ENCODE measurements at regions not wholly inside any gene's neighbourhood (a gene's known extent, or its start where the extent isn't known, plus 50 kb on each side); places are given as distances from the start of the nearest gene placed in this dataset.
A peak's percentile ranks its signal among the peaks of the same experiment; 100 is the strongest.

DNA sequence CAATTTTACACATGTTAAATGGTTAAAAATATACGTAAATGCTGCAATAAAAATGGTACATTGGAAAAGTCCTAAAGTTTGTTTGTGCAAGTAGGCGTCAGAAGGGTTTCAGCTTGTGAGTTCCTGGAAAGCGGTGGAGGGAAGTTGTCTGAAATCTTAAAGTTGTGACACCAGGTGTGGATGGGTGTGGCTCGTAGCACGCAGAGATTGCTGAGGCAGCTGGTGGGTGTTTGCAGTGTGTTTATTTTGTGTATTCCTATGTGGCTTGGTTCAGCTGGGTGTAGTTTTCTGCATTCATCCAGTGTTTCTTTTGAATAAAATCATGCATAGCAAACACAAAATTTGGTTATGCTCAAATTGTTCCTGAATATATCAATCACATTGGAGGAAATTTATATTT, 136.8 kb upstream of the TBX3 start:
- DNase-seq: no peak
- TF ChIP-seq POLR2A (IDR thresholded peaks at IDR 0.05): no peak
- TF ChIP-seq CTCF (IDR thresholded peaks at IDR 0.05): no peak
- Histone ChIP-seq H3K4me1 (peaks cover 0 to 5% (median 0%) of the 10 kb centered on the region in 4 donors), H3K4me3 (no peak overlapping the region), H3K9me3 (no peaks in the 10 kb centered on the region), H3K36me3 (no peaks in the 10 kb centered on the region), H3K27ac (no peak overlapping the region), H3K27me3 (no peaks in the 10 kb centered on the region)

DNA sequence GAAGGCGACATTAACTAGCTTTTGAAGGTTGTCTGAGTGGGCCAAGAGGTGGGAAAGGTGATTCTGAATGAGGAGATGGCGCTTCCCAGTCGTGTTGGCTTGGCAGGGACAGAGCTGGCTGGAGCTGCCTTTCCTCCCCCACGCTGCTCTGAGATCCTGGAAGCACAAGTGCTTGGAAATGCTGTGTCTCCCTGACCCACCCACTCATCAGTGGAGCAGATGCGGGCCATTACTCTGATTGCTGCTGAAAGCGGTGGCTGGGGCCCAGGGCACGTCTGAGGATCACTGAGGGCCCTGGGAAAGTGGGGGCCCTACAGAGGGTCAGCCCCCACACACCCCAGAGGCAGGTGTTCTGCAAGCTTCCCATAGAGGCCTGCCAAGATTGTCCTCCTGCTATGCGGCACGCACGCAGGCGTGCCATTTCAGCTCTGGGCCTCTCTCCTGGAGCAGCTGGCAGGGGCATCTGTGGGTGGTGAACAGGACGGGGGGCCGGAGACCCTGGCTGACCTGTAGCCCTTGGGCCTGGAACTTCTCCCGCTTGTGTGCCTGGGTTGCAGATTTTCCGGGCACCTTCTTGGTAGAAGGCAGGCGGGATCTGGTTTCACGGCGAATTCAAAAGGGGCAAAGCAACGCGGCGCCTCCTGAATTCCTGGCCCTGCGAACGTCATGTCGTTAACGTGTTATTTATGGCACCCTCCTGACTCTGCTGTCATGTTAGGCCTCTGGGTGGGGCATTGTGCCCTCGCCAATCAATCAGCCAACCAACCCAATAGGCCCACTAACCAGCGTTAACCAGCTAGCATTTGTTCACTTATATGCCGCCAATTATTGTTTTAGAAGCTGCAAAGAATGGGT, 133.8 kb upstream of the TBX3 start:
- DNase-seq: no peak
- no peaks in the 10 kb centered on the region for H3K36me3 ChIP-seq
- H3K27me3 ChIP-seq: no peaks in the 10 kb centered on the region
- H3K9me3 ChIP-seq: no peaks in the 10 kb centered on the region
- H3K4me3 ChIP-seq: no peak overlapping the region
- peaks cover 0 to 11% (median 0%) of the 10 kb centered on the region in 4 donors for H3K4me1 ChIP-seq
- TF ChIP-seq POLR2A (IDR thresholded peaks at IDR 0.05) (no peak), CTCF (IDR thresholded peaks at IDR 0.05) (no peak)
- no peak overlapping the region for H3K27ac ChIP-seq

- no peaks in the 10 kb centered on the region for H3K27me3 ChIP-seq
- no peak for DNase-seq
- H3K4me1 ChIP-seq: peaks cover 0 to 5% (median 0%) of the 10 kb centered on the region in 4 donors
- H3K36me3 ChIP-seq: no peaks in the 10 kb centered on the region
- TF ChIP-seq POLR2A (IDR thresholded peaks at IDR 0.05) (no peak), CTCF (IDR thresholded peaks at IDR 0.05) (no peak)
- H3K4me3 ChIP-seq: no peak overlapping the region
- no peaks in the 10 kb centered on the region for H3K9me3 ChIP-seq
- H3K27ac ChIP-seq: no peak overlapping the region
Measured at GRCh38 chr12:114815026-114815795, 131.2 kb upstream of the TBX3 start.

- H3K4me3 ChIP-seq: peak overlapping the region in 1 of 4 donors; percentile 14
- no peaks in the 10 kb centered on the region for H3K27me3 ChIP-seq
- H3K4me1 ChIP-seq: peaks cover 0 to 5% (median 0%) of the 10 kb centered on the region in 4 donors
- no peaks in the 10 kb centered on the region for H3K9me3 ChIP-seq
- no peaks in the 10 kb centered on the region for H3K36me3 ChIP-seq
- TF ChIP-seq CTCF (IDR thresholded peaks at IDR 0.05): no peak
- TF ChIP-seq POLR2A (IDR thresholded peaks at IDR 0.05): no peak
- DNase-seq: no peak
- H3K27ac ChIP-seq: peak overlapping the region in 2 of 4 donors; percentile 31 to 66
Measured at GRCh38 chr12:114812858-114813761, 129.1 kb upstream of the TBX3 start.

- DNase-seq: no peak
- TF ChIP-seq POLR2A (IDR thresholded peaks at IDR 0.05) (no peak), CTCF (IDR thresholded peaks at IDR 0.05) (no peak)
- H3K27me3 ChIP-seq: no peaks in the 10 kb centered on the region
- H3K36me3 ChIP-seq: no peaks in the 10 kb centered on the region
- H3K9me3 ChIP-seq: no peaks in the 10 kb centered on the region
- no peak overlapping the region for H3K4me3 ChIP-seq
- H3K4me1 ChIP-seq: peaks cover 0 to 5% (median 0%) of the 10 kb centered on the region in 4 donors
- H3K27ac ChIP-seq: peak overlapping the region in 1 of 4 donors; percentile 66
Measured at GRCh38 chr12:114812384-114812783, 128.4 kb upstream of the TBX3 start.

Measured in Peyer's patch (tissue), 4 donors.